NCI-H128 (cell line): ENCODE measurements at regions not wholly inside any gene's neighbourhood (a gene's known extent, or its start where the extent isn't known, plus 50 kb on each side); places are given as distances from the start of the nearest gene placed in this dataset.

Experiments used
- DNase-seq: peaks from one replicate; lab custom pipeline; 2025; ENCODE audit not compliant: unreplicated experiment; lab: John Stamatoyannopoulos, UW

GRCh38 chr6:145175470-145175869 is 559.9 kb downstream of the EPM2A start:
- no peak for DNase-seq

- DNase-seq, result no peak
Measured at GRCh38 chr6:145178391-145178790, 556.9 kb downstream of the EPM2A start.

GRCh38 chr6:145187491-145188206 is 547.7 kb downstream of the EPM2A start:
- no peak for DNase-seq

- no peak for DNase-seq
Measured at GRCh38 chr6:145189836-145190235, 545.5 kb downstream of the EPM2A start.

GRCh38 chr6:145194389-145194788 is 540.9 kb downstream of the EPM2A start:
- DNase-seq, result no peak

GRCh38 chr6:145199961-145200360 is 535.4 kb downstream of the EPM2A start:
- no peak for DNase-seq

- DNase-seq, result no peak
Measured at GRCh38 chr6:145204301-145204700, 531.0 kb downstream of the EPM2A start.

- DNase-seq, result no peak
Measured at GRCh38 chr6:145206247-145206907, 528.9 kb downstream of the EPM2A start.

GRCh38 chr6:145208474-145208873 is 526.8 kb downstream of the EPM2A start:
- DNase-seq, result no peak

- no peak for DNase-seq
Measured at GRCh38 chr6:145209272-145209671, 526.0 kb downstream of the EPM2A start.

GRCh38 chr6:145212813-145213212 is 522.5 kb downstream of the EPM2A start:
- DNase-seq, result no peak

- DNase-seq, result no peak
Measured at GRCh38 chr6:145213614-145214013, 521.7 kb downstream of the EPM2A start.

- DNase-seq, result no peak
Measured at GRCh38 chr6:145214570-145214969, 520.8 kb downstream of the EPM2A start.

- no peak for DNase-seq
Measured at GRCh38 chr6:145224450-145224849, 510.9 kb downstream of the EPM2A start.

- DNase-seq, result no peak
Measured at GRCh38 chr6:145225500-145225899, 509.8 kb downstream of the EPM2A start.

- no peak for DNase-seq
Measured at GRCh38 chr6:145227593-145227992, 507.7 kb downstream of the EPM2A start.

GRCh38 chr6:145228962-145229582 is 506.2 kb downstream of the EPM2A start:
- DNase-seq, result no peak

- DNase-seq, result no peak
Measured at GRCh38 chr6:145233955-145234354, 501.4 kb downstream of the EPM2A start.

- no peak for DNase-seq
Measured at GRCh38 chr6:145235207-145235606, 500.1 kb downstream of the EPM2A start.

- no peak for DNase-seq
Measured at GRCh38 chr6:145238787-145239186, 496.5 kb downstream of the EPM2A start.

- DNase-seq, result no peak
Measured at GRCh38 chr6:145241039-145241438, 494.3 kb downstream of the EPM2A start.

- no peak for DNase-seq
Measured at GRCh38 chr6:145241721-145242120, 493.6 kb downstream of the EPM2A start.
